H9 (cell line): ENCODE measurements at regions not wholly inside any gene's neighbourhood (a gene's known extent, or its start where the extent isn't known, plus 50 kb on each side); places are given as distances from the start of the nearest gene placed in this dataset.

Experiments
- DNase-seq: peaks from one replicate; pipeline ENCODE4 v3.0.0-alpha.2; 2017
- H2AFZ ChIP-seq: one replicate; pipeline ENCODE4 v1.6.1; 2013; ENCODE audit warnings: mild to moderate bottlenecking, low read length, control low read depth, moderate library complexity
- H2AK5ac ChIP-seq: 2 replicates; pipeline ENCODE4 v1.6.1; 2013; ENCODE audit warnings: low read length, control low read depth, mixed read lengths; ENCODE audit not compliant: insufficient read length
- H2BK120ac ChIP-seq: one replicate; pipeline ENCODE4 v1.6.1; 2013; ENCODE audit warnings: low read depth, mild to moderate bottlenecking, low read length, control low read depth, inconsistent platforms; ENCODE audit not compliant: poor library complexity, severe bottlenecking
- H2BK12ac ChIP-seq: 2 replicates; pipeline ENCODE4 v1.6.1; 2013; ENCODE audit warnings: low read length, control low read depth, mixed read lengths, low read depth; ENCODE audit not compliant: insufficient read length
- H2BK15ac ChIP-seq: 2 replicates; pipeline ENCODE4 v1.6.1; 2013; ENCODE audit warnings: low read depth, low read length, control low read depth
- H2BK20ac ChIP-seq: one replicate; pipeline ENCODE4 v1.6.1; 2013; ENCODE audit warnings: low read depth, mild to moderate bottlenecking, low read length, control low read depth, inconsistent platforms; ENCODE audit not compliant: poor library complexity, severe bottlenecking
- H2BK5ac ChIP-seq: 2 replicates; pipeline ENCODE4 v1.6.1; 2013; ENCODE audit warnings: low read length, control low read depth, mixed read lengths; ENCODE audit not compliant: insufficient read length
- H3K14ac ChIP-seq: 2 replicates; pipeline ENCODE4 v1.6.1; 2013; ENCODE audit warnings: low read length, control low read depth; ENCODE audit not compliant: insufficient read depth
- H3K18ac ChIP-seq: 2 replicates; pipeline ENCODE4 v1.6.1; 2013; ENCODE audit warnings: low read depth, mild to moderate bottlenecking, mixed read lengths, low read length, control low read depth; ENCODE audit not compliant: insufficient read length
- H3K23ac ChIP-seq: 2 replicates; pipeline ENCODE4 v1.6.1; 2013; ENCODE audit warnings: low read length, control low read depth, mixed read lengths, low read depth; ENCODE audit not compliant: insufficient read length
- H3K23me2 ChIP-seq: 2 replicates; pipeline ENCODE4 v1.6.1; 2013; ENCODE audit warnings: low read depth, mild to moderate bottlenecking, mixed read lengths, low read length, control low read depth; ENCODE audit not compliant: insufficient read length, poor library complexity, severe bottlenecking
- H3K27ac ChIP-seq: 2 replicates; pipeline ENCODE4 v1.5.1; 2013; ENCODE audit warnings: low read length, control low read depth, mixed read lengths, low read depth; ENCODE audit not compliant: insufficient read length
- H3K27me3 ChIP-seq: 2 replicates; pipeline ENCODE4 v1.6.1; 2013; ENCODE audit warnings: low read length, control low read depth, inconsistent platforms; ENCODE audit not compliant: insufficient read depth
- H3K4ac ChIP-seq: 2 replicates; pipeline ENCODE4 v1.6.1; 2013; ENCODE audit warnings: low read depth, mild to moderate bottlenecking, control low read depth, inconsistent platforms, low read length, moderate library complexity
- H3K4me1 ChIP-seq: 2 replicates; pipeline ENCODE4 v1.6.1; 2013; ENCODE audit warnings: low read length, control low read depth, inconsistent platforms; ENCODE audit not compliant: insufficient read depth
- H3K4me2 ChIP-seq: 2 replicates; pipeline ENCODE4 v1.6.1; 2013; ENCODE audit warnings: low read length, control low read depth, mixed read lengths; ENCODE audit not compliant: insufficient read length, insufficient read depth
- H3K56ac ChIP-seq: 2 replicates; pipeline ENCODE4 v1.6.1; 2013; ENCODE audit warnings: low read depth, mild to moderate bottlenecking, mixed read lengths, low read length, control low read depth; ENCODE audit not compliant: insufficient read length
- H3K79me1 ChIP-seq: 2 replicates; pipeline ENCODE4 v1.6.1; 2013; ENCODE audit warnings: low read depth, mild to moderate bottlenecking, moderate library complexity, low read length, control low read depth, inconsistent platforms; ENCODE audit not compliant: insufficient read depth, poor library complexity, severe bottlenecking
- H3K79me2 ChIP-seq: 2 replicates; pipeline ENCODE4 v1.6.1; 2013; ENCODE audit warnings: low read length, control low read depth, inconsistent platforms; ENCODE audit not compliant: insufficient read depth
- H3K9ac ChIP-seq: 2 replicates; pipeline ENCODE4 v1.6.1; 2013; ENCODE audit warnings: low read length, control low read depth, mixed read lengths; ENCODE audit not compliant: insufficient read length; ENCODE audit errors: extremely low read depth
- H3K9me3 ChIP-seq: one replicate; pipeline ENCODE4 v1.6.1; 2013; ENCODE audit warnings: low read depth, low read length, inconsistent platforms; ENCODE audit not compliant: control insufficient read depth
- H3T11ph ChIP-seq: one replicate; pipeline ENCODE4 v1.6.1; 2013; ENCODE audit warnings: mild to moderate bottlenecking, low read length, control low read depth, inconsistent platforms
- H4K20me1 ChIP-seq: one replicate; pipeline ENCODE4 v1.6.1; 2013; ENCODE audit not compliant: control insufficient read depth, insufficient read length, insufficient read depth
- H4K5ac ChIP-seq: 2 replicates; pipeline ENCODE4 v1.6.1; 2013; ENCODE audit warnings: low read depth, mild to moderate bottlenecking, mixed read lengths, low read length, control low read depth; ENCODE audit not compliant: insufficient read length
- H4K8ac ChIP-seq: replicated peaks from 2 replicates; pipeline ENCODE4 v1.6.1; 2013; ENCODE audit warnings: low read length, control low read depth, mixed read lengths, low read depth; ENCODE audit not compliant: insufficient read length
- H4K91ac ChIP-seq: 2 replicates; pipeline ENCODE4 v1.6.1; 2013; ENCODE audit warnings: low read depth, mild to moderate bottlenecking, moderate library complexity, mixed read lengths, low read length, control low read depth; ENCODE audit not compliant: insufficient read length
- H3K27ac Mint-ChIP-seq, 3 experiments: 2 replicates in 2 of 3; 3 replicates in 1 of 3; pipeline ENCODE4 v1.8.0; 2020 to 2021; ENCODE audit warnings: mixed read lengths in 3 of 3, mild to moderate bottlenecking in 1 of 3, moderate library complexity in 1 of 3
- H3K27me3 Mint-ChIP-seq: 2 replicates; pipeline ENCODE4 v1.8.0; 2021; ENCODE audit warnings: low read depth, mild to moderate bottlenecking, moderate library complexity, mixed read lengths
- H3K36me3 Mint-ChIP-seq, 3 experiments: 2 replicates in 2 of 3; 3 replicates in 1 of 3; pipeline ENCODE4 v1.8.0; 2020 to 2021; ENCODE audit warnings: low read depth in 3 of 3, mixed read lengths in 3 of 3; ENCODE audit not compliant: insufficient read depth in 1 of 3
- H3K4me1 Mint-ChIP-seq, 2 experiments: 2 replicates each; pipeline ENCODE4 v1.8.0; 2020; ENCODE audit warnings: mixed read lengths in 2 of 2
- H3K4me3 Mint-ChIP-seq, 2 experiments: 2 replicates in 1 of 2; 3 replicates in 1 of 2; pipeline ENCODE4 v1.8.0; 2020 to 2021; ENCODE audit warnings: mild to moderate bottlenecking in 2 of 2, mixed read lengths in 2 of 2, moderate library complexity in 1 of 2
- H3K9me3 Mint-ChIP-seq, 2 experiments: 2 replicates in 1 of 2; 3 replicates in 1 of 2; pipeline ENCODE4 v1.8.0; 2020; ENCODE audit warnings: mild to moderate bottlenecking in 2 of 2, mixed read lengths in 2 of 2, moderate library complexity in 1 of 2
- CTCF ChIP-seq: fragments of 200-600 bp; sonication (generic); conservative IDR thresholded peaks from 3 replicates; pipeline ENCODE4 v1.8.0; 2021; ENCODE audit warnings: antibody characterized with exemption, mild to moderate bottlenecking
- WGBS: extraction: QIAGEN DNeasy Blood & Tissue Kit; methylation state at CpG from one replicate; pipeline ENCODE4 v1.1.7; 2013; ENCODE audit warnings: missing lambda C conversion rate, low lambda C conversion rate, mixed read lengths; ENCODE audit not compliant: insufficient read length; ENCODE audit errors: extremely low coverage; 5-methylcytosine and 5-hydroxymethylcytosine counted together

GRCh38 chr5:58382131-58382534 lies 77.8 kb downstream of the PLK2 start:
- Mint-ChIP-seq H3K4me1 (no peaks in the 10 kb centered on the region), H3K27ac (no peak overlapping the region), H3K27me3 (no peaks in the 10 kb centered on the region), H3K4me3 (no peak overlapping the region), H3K36me3 (peaks cover 23 to 37% (median 36%) of the 10 kb centered on the region in 3 experiments), H3K9me3 (peaks cover 43 to 47% of the 10 kb centered on the region in 2 experiments)
- H4K8ac ChIP-seq = no peak overlapping the region
- no peaks in the 10 kb centered on the region for H3K4me1 ChIP-seq
- no peak overlapping the region for H3K9ac ChIP-seq
- no peak overlapping the region for H3K23ac ChIP-seq
- H2AK5ac ChIP-seq = no peak overlapping the region
- no peak for DNase-seq
- peaks cover 23% of the 10 kb centered on the region for H3K9me3 ChIP-seq
- H3K23me2 ChIP-seq = no peaks in the 10 kb centered on the region
- H3K4me2 ChIP-seq = no peak overlapping the region
- H2BK120ac ChIP-seq = no peak overlapping the region
- H3K27me3 ChIP-seq = no peaks in the 10 kb centered on the region
- H4K20me1 ChIP-seq = no peaks in the 10 kb centered on the region
- no peak overlapping the region for H2AFZ ChIP-seq
- no CpG with 5 or more reads among the region's 4 CpGs for WGBS
- no peak overlapping the region for H3K14ac ChIP-seq
- no peak for TF ChIP-seq CTCF
- H3K79me1 ChIP-seq = no peaks in the 10 kb centered on the region
- no peaks in the 10 kb centered on the region for H3K79me2 ChIP-seq
- no peak overlapping the region for H3K56ac ChIP-seq
- H2BK20ac ChIP-seq = no peak overlapping the region
- H2BK12ac ChIP-seq = no peak overlapping the region
- H2BK15ac ChIP-seq = no peak overlapping the region
- no peak overlapping the region for H3T11ph ChIP-seq
- H2BK5ac ChIP-seq = no peak overlapping the region
- H3K27ac ChIP-seq = no peak overlapping the region
- no peak overlapping the region for H4K5ac ChIP-seq
- H4K91ac ChIP-seq = no peak overlapping the region
- H3K4ac ChIP-seq = no peak overlapping the region
- no peak overlapping the region for H3K18ac ChIP-seq
